Fibroblast of mammary gland (primary cell): ENCODE measurements at regions not wholly inside any gene's neighbourhood (a gene's known extent, or its start where the extent isn't known, plus 50 kb on each side); places are given as distances from the start of the nearest gene placed in this dataset.
"Not testable (repeated sequence)": the region's sequence is repeated elsewhere in the genome, so short reads cannot be mapped to it uniquely, and the experiment has no call there.

Source experiments
- DNase-seq: peaks from one replicate; pipeline ENCODE4 v3.0.0-alpha.2; 2010; ENCODE audit warnings: low read depth
- H3K4me3 ChIP-seq: 2 replicates; pipeline ENCODE4 v1.5.1; 2011; ENCODE audit warnings: low read depth, mild to moderate bottlenecking, low read length, moderate library complexity; ENCODE audit not compliant: control insufficient read depth
- CTCF ChIP-seq: conservative IDR thresholded peaks from 2 replicates; pipeline ENCODE4 v1.5.1; 2011; ENCODE audit warnings: low read depth, low read length, inconsistent platforms; ENCODE audit not compliant: control insufficient read depth, insufficient read depth

DNA sequence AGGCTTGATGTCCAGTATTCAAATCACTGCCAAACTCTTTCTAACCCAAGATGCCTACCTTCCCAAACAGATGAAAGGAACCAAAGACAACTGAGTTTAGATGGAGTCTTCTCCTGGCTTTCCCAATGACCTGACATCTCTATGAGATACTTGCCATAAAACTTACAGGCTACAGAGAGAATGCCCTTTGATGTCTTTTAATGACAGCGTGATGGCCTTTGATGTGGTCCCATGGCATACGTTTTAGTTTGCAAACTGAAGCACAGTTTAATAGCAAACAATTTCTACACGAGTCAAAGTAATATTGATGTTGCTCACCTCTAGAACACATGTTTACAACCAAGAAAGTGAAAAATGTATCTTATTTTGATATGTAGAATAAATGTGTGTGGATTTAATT lies 73.2 kb downstream of the ZIC4 start:
- no peak for TF ChIP-seq CTCF

DNA sequence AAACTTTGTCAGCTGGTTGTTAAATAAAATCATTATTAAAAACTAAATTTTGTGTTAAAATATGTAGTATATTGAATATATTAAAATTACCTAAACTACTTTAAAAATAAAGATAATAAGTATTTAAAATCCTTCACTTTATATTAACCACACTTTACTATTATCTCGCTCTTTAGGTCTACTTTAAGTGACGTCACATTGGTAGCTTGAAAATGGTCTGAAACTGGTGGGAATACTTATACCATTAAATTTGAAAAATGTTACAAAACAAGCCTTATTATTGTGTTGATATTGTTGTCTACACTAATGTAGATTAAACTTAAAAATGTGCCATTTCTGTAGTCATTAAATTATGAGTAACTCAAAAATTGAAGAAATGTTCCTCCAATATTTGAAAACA lies 77.6 kb downstream of the ZIC4 start:
- no peak overlapping the region for H3K4me3 ChIP-seq
- no peak for DNase-seq
- no peak for TF ChIP-seq CTCF

More for the DNA sequence above, 73.2 kb downstream of the ZIC4 start:
- DNase-seq = no peak
- no peak overlapping the region for H3K4me3 ChIP-seq

DNA sequence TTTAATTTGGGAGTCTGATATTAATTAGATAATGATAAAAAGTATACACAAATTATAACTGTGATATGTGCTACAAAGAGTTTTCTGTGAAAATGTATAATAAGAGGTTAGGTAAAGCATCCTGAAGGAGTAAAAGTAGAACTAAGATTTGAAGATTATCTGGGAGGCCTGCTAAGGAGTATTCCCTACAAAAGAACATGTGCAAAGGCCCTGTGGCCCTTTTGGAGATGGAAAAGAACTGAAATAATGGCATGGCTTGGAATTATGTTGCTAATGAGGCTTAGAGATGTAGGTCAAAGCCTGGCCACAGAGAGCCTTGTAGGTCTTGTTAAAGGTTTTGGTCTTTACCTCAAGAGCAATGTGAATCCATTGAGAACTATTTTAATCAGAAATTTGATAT lies 82.0 kb downstream of the ZIC4 start:
- DNase-seq = no peak
- no peak for TF ChIP-seq CTCF
- no peak overlapping the region for H3K4me3 ChIP-seq

GRCh38 chr3:147318900-147319299 lies 87.4 kb downstream of the ZIC4 start:
- no peak for TF ChIP-seq CTCF
- peak; percentile 6 for DNase-seq
- H3K4me3 ChIP-seq = no peak overlapping the region

DNA sequence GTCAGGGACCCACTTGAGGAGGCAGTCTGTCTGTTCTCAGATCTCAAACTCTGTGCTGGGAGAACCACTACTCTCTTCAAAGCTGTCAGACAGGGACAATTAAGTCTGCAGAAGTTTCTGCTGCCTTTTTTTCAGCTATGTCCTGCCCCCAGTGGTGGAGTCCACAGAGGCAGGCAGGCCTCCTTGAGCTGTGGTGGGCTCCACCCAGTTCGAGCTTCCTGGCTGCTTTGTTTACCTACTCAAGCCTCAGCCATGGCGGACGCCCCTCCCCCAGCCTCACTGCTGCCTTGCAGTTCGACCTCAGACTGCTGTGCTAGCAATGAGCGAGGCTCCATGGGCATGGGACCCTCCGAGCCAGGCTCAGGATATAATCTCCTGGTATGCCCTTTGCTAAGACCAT lies 89.3 kb downstream of the ZIC4 start:
- not testable (repeated sequence) for H3K4me3 ChIP-seq

GRCh38 chr3:147313513-147313912 lies 92.8 kb downstream of the ZIC4 start:
- no peak for TF ChIP-seq CTCF
- DNase-seq = no peak
- no peak overlapping the region for H3K4me3 ChIP-seq

More for the DNA sequence above, 89.3 kb downstream of the ZIC4 start:
- DNase-seq = not testable (repeated sequence)

DNA sequence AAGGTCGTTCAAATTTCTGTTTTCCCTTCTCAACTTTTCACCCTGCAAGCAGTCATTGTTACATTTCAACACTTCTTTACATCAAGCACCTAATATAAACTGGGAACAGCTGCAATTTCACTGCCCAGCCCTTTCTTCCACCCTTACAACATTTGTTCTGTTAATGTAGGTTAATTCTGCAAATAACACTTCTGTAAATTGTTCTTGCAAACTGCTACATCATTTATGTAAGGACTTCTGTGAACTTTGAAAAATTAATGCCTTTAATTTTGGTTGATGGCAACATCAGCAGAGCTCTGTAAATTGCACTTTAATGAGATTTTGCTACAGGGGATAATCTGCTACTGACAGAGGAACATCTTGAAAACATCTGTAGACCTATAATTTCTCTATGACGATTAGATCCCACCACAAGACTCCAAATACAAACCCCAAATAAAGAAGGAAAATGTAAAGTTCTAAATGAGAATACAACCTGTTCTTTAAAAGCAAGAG lies 93.5 kb downstream of the ZIC4 start:
- DNase-seq = no peak
- TF ChIP-seq CTCF = no peak
- H3K4me3 ChIP-seq = no peak overlapping the region
